GM21423 (cell line): ENCODE measurements at regions not wholly inside any gene's neighbourhood (a gene's known extent, or its start where the extent isn't known, plus 50 kb on each side); places are given as distances from the start of the nearest gene placed in this dataset.

Source experiments
- ATAC-seq: cut with Tn5 transposase; IDR thresholded peaks from one replicate; pipeline ENCODE4 v1.9.1; 2021; ENCODE audit warnings: mild to moderate bottlenecking, moderate library complexity; ENCODE audit not compliant: unreplicated experiment

GRCh38 chr17:33628500-33629346, 335.6 kb upstream of the ASIC2 start:
- ATAC-seq, result no peak

GRCh38 chr17:33633446-33633845, 340.4 kb upstream of the ASIC2 start:
- no peak for ATAC-seq

- no peak for ATAC-seq
These were observed 344.4 kb upstream of the ASIC2 start for GRCh38 chr17:33637534-33637933.

DNA sequence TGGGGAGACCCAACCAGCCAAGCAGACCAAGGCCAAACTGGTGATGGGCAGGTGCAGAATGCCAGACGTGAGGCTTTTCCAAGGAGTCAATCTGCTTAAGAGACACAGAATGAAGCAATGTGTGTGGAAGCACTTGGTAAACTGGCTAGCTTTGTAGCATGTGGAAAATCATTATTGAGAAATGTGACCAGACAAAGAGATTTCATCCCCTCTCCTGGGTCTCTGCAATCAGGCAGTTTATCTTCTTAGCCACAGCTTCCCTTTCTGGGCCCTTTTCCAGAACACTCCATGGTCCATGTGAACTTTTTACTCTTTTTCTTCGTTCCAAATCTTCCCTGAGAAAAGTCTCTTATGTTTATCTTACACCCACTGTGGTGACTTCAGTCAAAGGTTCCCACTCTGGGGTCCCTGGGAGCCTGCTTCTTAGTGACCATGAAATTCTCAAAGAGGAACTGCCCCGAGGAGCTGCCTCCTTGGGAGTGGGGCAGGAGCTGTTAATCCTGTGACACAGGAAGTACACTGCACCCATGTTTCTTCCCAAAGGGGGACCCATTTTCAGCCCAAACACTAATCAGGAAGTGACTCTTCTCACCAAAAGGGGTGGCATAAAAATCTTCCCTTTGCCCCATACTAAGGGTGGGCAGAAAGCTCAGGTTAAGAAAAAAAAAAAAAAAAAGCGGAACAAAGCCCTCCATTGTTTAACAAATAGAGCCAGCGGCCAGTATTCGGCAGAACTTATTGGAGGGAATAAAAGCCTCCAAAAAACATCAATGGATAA, 346.2 kb upstream of the ASIC2 start:
- ATAC-seq, result no peak

- ATAC-seq, result no peak
These were observed 347.5 kb upstream of the ASIC2 start for GRCh38 chr17:33640629-33641028.

DNA sequence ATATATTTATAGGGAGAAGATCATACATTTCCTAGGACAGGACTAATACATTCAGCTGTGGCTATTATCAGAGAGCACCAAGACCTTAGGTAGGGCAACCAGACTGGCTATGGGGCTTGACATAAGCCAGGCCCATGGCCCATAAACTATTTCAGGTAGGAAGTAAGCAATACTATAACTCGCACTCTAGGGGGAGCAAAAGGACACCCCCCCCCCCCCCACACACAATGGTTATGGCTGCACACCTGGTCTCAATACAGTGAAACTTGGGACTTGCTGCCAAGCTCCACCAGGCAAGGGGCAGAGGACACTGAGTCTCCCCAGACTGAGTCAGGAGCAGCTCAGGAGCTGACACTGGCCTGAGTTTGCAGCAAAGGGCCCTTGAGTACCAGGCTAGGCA, 348.9 kb upstream of the ASIC2 start:
- no peak for ATAC-seq

- ATAC-seq, result no peak
These were observed 354.9 kb upstream of the ASIC2 start for GRCh38 chr17:33647956-33648355.

DNA sequence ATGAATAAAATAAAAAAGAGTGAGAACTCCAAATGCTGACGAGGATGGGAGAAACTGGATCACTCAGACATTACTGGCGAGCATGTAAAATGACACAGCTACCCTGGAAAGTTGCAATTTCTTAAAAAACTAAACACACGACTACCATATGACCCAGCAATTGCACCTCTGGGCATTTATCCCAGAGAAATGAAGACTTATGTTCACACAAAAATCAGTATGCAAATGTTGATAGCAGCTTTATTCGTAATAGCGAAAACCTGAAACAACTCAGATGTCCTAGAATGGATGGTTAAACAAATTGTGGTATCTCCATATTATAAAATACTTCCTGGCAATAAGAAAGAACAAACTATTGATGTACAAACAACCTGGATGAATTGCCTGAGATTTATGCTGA, 357.2 kb upstream of the ASIC2 start:
- no peak for ATAC-seq

DNA sequence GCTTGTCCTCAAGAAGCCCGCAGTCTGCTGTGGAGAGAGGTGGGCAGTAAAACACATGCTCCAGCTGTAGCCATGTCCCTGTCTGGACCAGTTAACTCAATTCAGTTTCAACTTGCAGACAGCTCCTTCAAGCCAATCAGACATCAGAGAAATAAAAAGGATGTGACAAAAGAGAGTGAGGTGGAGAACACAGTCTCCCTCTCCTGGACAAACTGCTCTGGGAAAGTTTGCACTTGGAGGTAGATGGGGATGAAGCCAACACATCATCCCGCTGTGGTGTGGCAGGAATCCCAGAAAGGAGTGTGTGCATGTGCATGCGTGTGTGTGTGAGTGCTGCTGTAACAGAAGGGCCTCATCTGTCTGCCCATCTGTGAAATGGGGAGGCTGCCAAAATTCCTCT, 358.6 kb upstream of the ASIC2 start:
- ATAC-seq, result no peak

DNA sequence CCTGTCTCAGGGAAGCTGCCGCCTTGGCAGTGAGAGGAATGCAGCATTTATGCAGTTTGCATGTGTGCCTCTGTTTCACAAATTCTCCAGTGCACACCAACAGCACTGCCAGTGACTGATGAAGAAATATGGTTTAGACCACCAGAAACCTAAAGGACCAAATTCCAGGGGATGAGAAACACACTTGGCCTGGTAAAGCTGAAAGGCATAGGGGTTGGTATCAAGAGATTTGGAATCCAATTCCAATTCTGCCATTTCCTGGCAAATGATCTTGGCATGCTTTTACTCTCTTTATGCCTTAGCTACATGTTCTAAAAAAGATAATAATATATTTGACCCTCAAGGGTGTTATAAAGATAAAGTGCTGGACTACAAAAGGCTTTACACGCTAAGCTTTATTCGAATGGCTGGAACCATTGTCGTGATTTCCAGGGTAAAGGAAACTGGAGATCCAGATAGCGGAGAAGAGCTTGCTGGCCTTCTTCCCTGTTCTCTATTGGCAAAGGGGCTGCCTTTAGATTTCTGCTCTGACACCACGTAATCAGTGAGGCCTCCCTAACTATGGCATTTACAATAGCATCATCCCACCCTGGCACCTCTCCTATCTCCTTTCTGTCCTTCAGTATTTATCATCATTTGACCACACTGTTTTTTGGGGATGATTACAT, 359.8 kb upstream of the ASIC2 start:
- no peak for ATAC-seq

DNA sequence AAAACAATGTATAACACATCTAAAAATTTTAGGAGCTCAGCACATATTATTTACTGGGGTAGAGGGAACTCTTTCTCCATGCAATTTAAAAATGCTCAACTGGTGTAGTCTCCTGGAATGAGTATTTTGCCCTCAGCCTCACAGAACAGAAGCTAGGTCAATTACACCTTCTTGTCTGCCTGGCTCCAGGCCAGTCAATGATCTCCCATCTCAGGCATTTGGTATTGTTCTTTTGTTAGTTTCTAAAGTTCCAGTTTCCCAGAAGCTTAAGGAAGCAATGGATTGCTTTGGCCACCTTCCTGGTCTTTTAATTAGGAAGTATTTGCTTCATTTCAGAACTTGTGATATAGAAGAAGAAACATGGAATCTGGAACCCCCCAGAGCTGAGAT, 360.3 kb upstream of the ASIC2 start:
- no peak for ATAC-seq

DNA sequence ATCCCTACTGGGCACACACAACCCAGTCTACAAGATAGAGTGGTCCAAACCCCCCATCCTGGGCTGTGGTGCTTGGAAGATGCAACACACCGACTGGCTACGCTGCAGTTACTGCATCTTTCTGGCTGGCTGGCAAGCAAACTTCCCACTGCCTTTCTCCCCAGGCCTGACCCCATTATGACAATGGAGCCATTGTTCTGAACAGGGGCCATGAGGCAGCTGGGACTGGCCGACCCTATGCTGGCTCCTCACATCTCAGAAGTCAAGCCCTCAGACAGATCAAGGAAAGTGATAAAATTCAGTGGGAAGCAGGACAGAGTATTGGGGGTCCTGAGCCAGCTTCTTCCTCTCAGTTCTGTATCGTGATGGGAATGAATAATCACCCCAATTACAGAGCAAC, 364.1 kb upstream of the ASIC2 start:
- ATAC-seq, result no peak

DNA sequence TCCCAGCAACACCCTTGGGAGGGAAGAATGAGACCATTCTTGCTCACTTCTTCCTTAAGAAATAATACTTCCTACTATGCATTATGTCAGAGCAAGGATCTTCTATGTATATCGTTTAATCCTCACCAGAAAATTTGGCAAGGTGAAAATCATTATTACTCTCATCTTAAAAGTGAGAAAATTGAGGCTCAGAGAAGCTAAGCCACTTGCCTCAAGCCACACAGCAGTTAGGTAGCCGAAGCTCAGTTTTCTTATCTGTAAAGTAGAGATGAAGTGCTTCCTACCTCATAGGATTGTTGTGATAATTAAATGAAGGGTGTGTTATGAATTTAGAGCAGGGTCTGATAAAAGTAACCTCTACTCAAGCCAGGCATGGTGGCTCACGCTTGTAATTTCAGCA, 368.9 kb upstream of the ASIC2 start:
- ATAC-seq, result no peak

- ATAC-seq, result no peak
These were observed 371.2 kb upstream of the ASIC2 start for GRCh38 chr17:33664116-33664840.

DNA sequence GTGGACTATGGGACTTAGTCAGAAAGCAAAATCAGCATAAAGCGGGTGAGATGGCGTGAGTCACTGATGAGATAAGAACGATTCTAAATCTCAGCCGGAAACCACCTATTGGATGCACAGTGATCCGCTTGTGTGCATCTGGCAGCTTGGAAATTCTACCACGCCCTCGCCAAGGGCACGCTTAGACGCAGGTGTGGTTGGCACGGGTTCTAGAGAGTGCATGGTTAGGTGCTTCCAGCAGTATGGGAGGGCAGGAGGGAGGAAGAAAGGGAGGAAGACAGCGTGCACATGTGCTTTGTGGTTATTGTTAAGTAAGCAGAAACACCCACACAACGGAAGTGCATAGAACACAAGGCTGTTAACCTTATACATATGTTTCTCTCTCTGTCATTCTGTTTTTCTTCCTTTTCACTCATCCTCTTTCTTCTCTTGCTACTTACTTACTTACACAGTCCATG, 374.0 kb upstream of the ASIC2 start:
- ATAC-seq, result no peak

DNA sequence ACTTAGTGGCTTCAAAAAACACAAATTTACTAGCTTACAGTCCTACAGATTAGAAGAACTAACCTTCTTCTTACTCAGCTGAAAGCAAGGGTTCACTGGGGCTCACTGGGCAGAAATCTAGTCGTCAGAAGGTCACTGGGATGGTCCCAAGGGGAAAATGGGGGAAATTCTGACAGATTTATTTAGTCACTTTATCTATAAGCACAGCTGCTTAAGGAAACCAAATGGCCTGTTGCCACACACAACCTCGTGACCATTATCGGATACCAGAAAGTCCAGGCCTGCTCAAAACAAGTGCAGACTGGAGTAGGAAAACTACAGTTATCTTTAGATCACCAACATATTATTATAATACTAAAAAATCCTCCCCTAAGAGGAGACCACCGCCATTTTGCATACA, 374.6 kb upstream of the ASIC2 start:
- no peak for ATAC-seq

DNA sequence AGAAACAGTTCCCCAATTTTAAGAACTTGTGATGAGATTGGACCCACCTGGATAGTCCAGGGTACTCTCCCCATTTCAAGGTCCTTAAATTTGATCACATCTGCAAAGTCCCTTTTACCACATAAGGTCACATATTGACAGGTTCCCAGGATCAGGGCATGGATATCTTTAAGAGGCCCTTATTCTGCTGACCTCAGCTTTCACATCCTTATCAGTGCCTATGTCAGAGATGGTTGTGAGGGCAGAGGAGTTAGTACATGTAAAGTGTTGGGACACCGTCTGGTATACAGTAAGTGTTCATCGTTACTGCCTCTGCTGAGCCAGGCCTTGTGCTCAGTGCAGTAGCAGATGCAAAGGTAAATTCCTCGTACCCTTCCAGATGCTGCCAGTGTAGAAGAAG, 375.4 kb upstream of the ASIC2 start:
- ATAC-seq, result no peak

DNA sequence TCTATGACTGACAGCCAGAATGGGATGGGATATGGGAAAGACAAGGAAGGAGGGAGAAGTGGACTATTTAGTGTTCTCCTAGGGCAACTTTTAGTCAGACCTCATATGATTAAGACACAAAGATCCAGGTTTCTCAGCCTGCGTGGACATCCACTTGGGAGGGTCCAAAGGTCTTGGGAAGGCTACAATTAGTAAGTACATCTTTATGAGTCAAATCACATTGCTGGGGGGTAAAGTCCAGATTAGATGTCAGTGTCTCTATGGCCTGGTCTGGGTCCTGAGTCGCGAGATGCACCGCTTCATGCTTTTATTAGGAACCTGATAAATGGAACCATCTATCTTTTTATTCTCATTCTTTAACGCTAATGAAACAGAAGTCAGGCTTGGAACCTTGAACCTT, 378.4 kb upstream of the ASIC2 start:
- ATAC-seq, result no peak

DNA sequence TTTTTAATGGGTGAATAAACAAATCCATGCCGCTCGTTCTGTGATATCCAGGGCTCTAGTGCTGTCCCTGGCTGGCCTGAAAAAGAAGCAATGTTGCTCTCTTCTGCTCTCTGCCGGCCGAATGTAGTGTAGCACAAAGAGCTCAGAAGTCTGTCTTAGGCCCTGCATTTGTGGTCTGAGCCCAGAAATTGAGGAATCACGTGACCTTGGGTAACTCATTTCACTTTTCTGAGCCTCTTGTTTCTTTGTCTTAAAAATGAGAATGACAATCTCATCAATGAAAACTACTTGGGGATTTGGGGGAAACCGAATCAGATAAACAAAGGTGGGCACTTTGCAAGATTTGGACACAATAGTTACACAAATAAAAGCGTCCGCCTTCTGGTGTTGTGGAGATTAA, 381.6 kb upstream of the ASIC2 start:
- no peak for ATAC-seq

DNA sequence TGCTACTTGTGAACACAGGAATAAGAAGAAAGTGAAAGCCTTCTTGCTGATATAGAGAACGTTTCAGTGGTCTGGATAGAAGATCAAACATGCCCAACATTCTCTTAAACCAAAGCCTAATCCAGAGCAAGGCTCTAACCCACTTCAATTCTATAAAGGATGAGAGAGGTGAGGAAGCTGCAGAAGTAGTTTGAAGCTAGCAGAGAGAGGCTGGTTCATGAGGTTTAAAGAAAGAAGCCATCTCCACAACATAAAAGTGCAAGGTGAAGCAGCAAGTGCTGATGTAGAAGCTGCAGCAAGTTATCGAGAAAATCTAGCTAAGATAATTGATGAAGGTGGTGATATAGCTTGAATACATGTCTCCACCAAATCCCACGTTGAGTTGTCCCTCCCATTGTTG, 383.3 kb upstream of the ASIC2 start:
- no peak for ATAC-seq

- no peak for ATAC-seq
These were observed 386.5 kb upstream of the ASIC2 start for GRCh38 chr17:33679595-33679994.
